Loucy (cell line): ENCODE measurements at regions not wholly inside any gene's neighbourhood (a gene's known extent, or its start where the extent isn't known, plus 50 kb on each side); places are given as distances from the start of the nearest gene placed in this dataset.

Experiments used
- H2AFZ ChIP-seq: fragments of 200-600 bp; sonication (generic); 2 replicates; pipeline ENCODE4 v1.6.0; 2016; ENCODE audit warnings: antibody characterized with exemption, mild to moderate bottlenecking, low read length, moderate library complexity
- H3F3A ChIP-seq: fragments of 200-600 bp; 2 replicates; pipeline ENCODE4 v1.6.0; 2016; ENCODE audit warnings: antibody characterized with exemption, low read depth, mild to moderate bottlenecking
- H3K27me3 ChIP-seq: fragments of 200-600 bp; sonication (generic); 2 replicates; pipeline ENCODE4 v1.6.1; 2014; ENCODE audit warnings: low read length, mild to moderate bottlenecking; ENCODE audit not compliant: insufficient read depth, poor library complexity, severe bottlenecking
- H3K36me3 ChIP-seq: fragments of 200-600 bp; sonication (generic); 2 replicates; pipeline ENCODE4 v1.6.1; 2016; ENCODE audit warnings: low read length; ENCODE audit not compliant: insufficient read depth
- H3K4me1 ChIP-seq: fragments of 200-600 bp; sonication (generic); 2 replicates; pipeline ENCODE4 v1.5.1; 2014; ENCODE audit warnings: low read length, mild to moderate bottlenecking; ENCODE audit not compliant: insufficient read depth, poor library complexity, severe bottlenecking
- H3K4me2 ChIP-seq: fragments of 200-600 bp; sonication (generic); 2 replicates; pipeline ENCODE4 v1.6.0; 2014; ENCODE audit warnings: antibody characterized with exemption, low read length, low read depth, mild to moderate bottlenecking; ENCODE audit not compliant: poor library complexity, severe bottlenecking
- H3K4me3 ChIP-seq: fragments of 200-600 bp; sonication (generic); 2 replicates; pipeline ENCODE4 v1.5.1; 2014; ENCODE audit warnings: low read length, mild to moderate bottlenecking, mixed read lengths; ENCODE audit not compliant: poor library complexity, severe bottlenecking
- H3K79me2 ChIP-seq: fragments of 200-600 bp; sonication (generic); 2 replicates; pipeline ENCODE4 v1.6.1; 2014; ENCODE audit warnings: low read length; ENCODE audit not compliant: insufficient read depth
- H3K9ac ChIP-seq: fragments of 200-600 bp; sonication (generic); 2 replicates; pipeline ENCODE4 v1.6.0; 2014; ENCODE audit warnings: mild to moderate bottlenecking, low read depth, low read length, moderate library complexity; ENCODE audit not compliant: poor library complexity, severe bottlenecking
- H3K9me2 ChIP-seq: fragments of 200-600 bp; sonication (generic); replicated peaks from 2 replicates; pipeline ENCODE4 v1.6.1; 2016; ENCODE audit warnings: low read depth, low read length, mixed read lengths
- H3K9me3 ChIP-seq: fragments of 200-600 bp; sonication (generic); 2 replicates; pipeline ENCODE4 v1.6.1; 2014; ENCODE audit warnings: mild to moderate bottlenecking, antibody characterized with exemption, low read length, low read depth; ENCODE audit not compliant: insufficient read depth
- H4K20me1 ChIP-seq: fragments of 200-600 bp; sonication (generic); 2 replicates; pipeline ENCODE4 v1.6.0; 2014; ENCODE audit warnings: antibody characterized with exemption, low read length, mild to moderate bottlenecking; ENCODE audit not compliant: insufficient read depth, poor library complexity, severe bottlenecking
- CTCF ChIP-seq: fragments of 200-600 bp; sonication (generic); conservative IDR thresholded peaks from 2 replicates; pipeline ENCODE4 v1.5.1; 2014; ENCODE audit warnings: mild to moderate bottlenecking, antibody characterized with exemption, low read length
- EZH2phosphoT487 ChIP-seq: fragments of 200-600 bp; IDR thresholded peaks from 2 replicates; pipeline ENCODE4 v1.6.1; 2018; ENCODE audit warnings: antibody characterized with exemption, mild to moderate bottlenecking, moderate library complexity, borderline replicate concordance

- Histone ChIP-seq H2AFZ (no peak overlapping the region), H3K79me2 (no peaks in the 10 kb centered on the region), H3K4me3 (no peak overlapping the region), H3F3A (no peaks in the 10 kb centered on the region), H3K27me3 (no peaks in the 10 kb centered on the region), H3K9me3 (no peaks in the 10 kb centered on the region), H3K36me3 (no peaks in the 10 kb centered on the region), H3K9me2 (no peaks in the 10 kb centered on the region), H3K4me1 (no peaks in the 10 kb centered on the region), H3K9ac (no peak overlapping the region), H3K4me2 (no peak overlapping the region), H4K20me1 (no peaks in the 10 kb centered on the region)
- no peak for TF ChIP-seq EZH2phosphoT487
- TF ChIP-seq CTCF: no peak
These were observed 78.3 kb upstream of the TPM1 start for GRCh38 chr15:62964251-62964650.

GRCh38 chr15:62966294-62967078 is 76.1 kb upstream of the TPM1 start:
- TF ChIP-seq CTCF (no peak), EZH2phosphoT487 (no peak)
- Histone ChIP-seq H3K4me1 (no peaks in the 10 kb centered on the region), H3K36me3 (no peaks in the 10 kb centered on the region)

GRCh38 chr15:62968699-62969098 is 73.8 kb upstream of the TPM1 start:
- H4K20me1 ChIP-seq: no peaks in the 10 kb centered on the region
- no peaks in the 10 kb centered on the region for H3K79me2 ChIP-seq
- no peaks in the 10 kb centered on the region for H3K4me1 ChIP-seq
- TF ChIP-seq CTCF (no peak), EZH2phosphoT487 (no peak)
- no peaks in the 10 kb centered on the region for H3K9me3 ChIP-seq
- no peak overlapping the region for H3K4me3 ChIP-seq
- no peaks in the 10 kb centered on the region for H3K27me3 ChIP-seq
- no peak overlapping the region for H3K9ac ChIP-seq
- H3F3A ChIP-seq: no peaks in the 10 kb centered on the region
- H2AFZ ChIP-seq: no peak overlapping the region; the same call in 1 of the 2 replicates
- no peak overlapping the region for H3K4me2 ChIP-seq
- no peaks in the 10 kb centered on the region for H3K36me3 ChIP-seq
- H3K9me2 ChIP-seq: no peaks in the 10 kb centered on the region

More at GRCh38 chr15:62966294-62967078, 76.1 kb upstream of the TPM1 start:
- no peaks in the 10 kb centered on the region for H3K9me3 ChIP-seq
- H3F3A ChIP-seq: no peaks in the 10 kb centered on the region
- H2AFZ ChIP-seq: no peak overlapping the region
- no peaks in the 10 kb centered on the region for H3K27me3 ChIP-seq
- H3K4me3 ChIP-seq: no peak overlapping the region
- H3K9me2 ChIP-seq: no peaks in the 10 kb centered on the region
- no peak overlapping the region for H3K4me2 ChIP-seq
- H4K20me1 ChIP-seq: no peaks in the 10 kb centered on the region
- H3K9ac ChIP-seq: no peak overlapping the region
- H3K79me2 ChIP-seq: no peaks in the 10 kb centered on the region
